ENCODE measurements at regions not wholly inside any gene's neighbourhood (a gene's known extent, or its start where the extent isn't known, plus 50 kb on each side); places are given as distances from the start of the nearest gene placed in this dataset.

GRCh38 chr20:50417484-50418235, 92.5 kb upstream of the PTPN1 start:
- TF ChIP-seq POLR2A (IDR thresholded peaks at IDR 0.05; ENCODE audit: low read length) (no peak), GATA1 (IDR thresholded peaks at IDR 0.05; ENCODE audit: low read depth, low read length) (no peak)
